Limb (tissue), 2 donors: ENCODE measurements at regions not wholly inside any gene's neighbourhood (a gene's known extent, or its start where the extent isn't known, plus 50 kb on each side); places are given as distances from the start of the nearest gene placed in this dataset.

Source experiments
- DNase-seq, 2 donors: peaks; one replicate each; pipeline ENCODE4 v3.0.0-alpha.2; 2016; ENCODE audit errors: extremely low spot score in 2 of 2

DNA sequence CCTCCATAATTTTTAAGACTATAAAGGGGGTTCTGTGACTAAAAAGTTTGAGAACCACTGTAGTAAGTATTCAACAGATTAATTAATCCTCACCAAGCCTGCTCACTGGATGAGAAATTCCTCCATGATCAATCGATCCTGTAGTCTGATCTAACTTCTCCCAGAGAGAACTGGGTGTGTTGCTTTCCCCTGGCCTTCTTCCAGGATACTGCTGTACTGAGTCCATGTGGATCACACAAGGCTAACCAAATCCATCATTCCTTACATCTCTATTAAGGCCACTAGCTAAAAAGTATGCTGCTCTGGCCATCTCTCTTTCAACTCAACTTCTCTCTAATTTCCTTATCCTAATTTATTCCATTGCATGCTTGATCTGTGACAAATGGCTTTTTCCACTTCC lies 280.2 kb upstream of the PCSK5 start:
- DNase-seq, result no peak

DNA sequence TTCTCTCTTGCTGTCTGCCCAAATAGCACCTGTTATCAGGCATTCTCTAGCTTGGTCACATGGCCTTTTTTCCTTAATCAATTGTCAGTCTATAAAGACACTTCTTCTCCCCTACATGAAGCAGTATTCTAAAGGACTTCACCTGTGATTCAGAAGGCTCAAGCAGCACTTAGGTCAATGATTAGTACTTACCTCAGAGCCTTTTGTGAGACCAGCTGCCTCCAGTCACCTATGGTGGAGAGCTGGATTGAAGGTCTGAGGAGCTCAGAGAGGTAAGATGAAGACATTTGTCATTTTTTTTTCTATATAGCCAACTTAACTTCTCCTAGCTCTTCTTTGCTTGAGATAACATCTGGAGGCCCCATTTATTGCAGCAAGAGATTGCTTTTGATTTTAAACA lies 278.3 kb upstream of the PCSK5 start:
- DNase-seq, result no peak

DNA sequence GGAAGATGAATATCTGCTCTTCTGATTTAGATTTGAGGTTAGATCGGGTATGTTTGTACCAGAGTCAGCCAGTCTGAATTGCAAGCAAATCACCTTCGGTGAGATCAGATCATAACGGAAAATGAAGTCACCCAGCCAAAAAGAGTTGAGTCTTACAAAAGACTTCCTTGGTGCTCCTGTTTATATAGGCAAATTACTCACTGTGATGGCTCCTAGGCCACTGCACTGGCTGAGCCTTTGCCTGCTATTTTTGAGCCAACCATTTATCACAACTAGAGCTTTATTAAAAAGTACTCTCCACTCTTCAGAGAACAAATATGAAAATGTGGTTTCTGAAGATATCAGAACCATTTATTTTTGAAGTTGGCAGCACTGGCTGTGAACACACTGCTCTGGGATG lies 277.7 kb upstream of the PCSK5 start:
- no peak for DNase-seq

DNA sequence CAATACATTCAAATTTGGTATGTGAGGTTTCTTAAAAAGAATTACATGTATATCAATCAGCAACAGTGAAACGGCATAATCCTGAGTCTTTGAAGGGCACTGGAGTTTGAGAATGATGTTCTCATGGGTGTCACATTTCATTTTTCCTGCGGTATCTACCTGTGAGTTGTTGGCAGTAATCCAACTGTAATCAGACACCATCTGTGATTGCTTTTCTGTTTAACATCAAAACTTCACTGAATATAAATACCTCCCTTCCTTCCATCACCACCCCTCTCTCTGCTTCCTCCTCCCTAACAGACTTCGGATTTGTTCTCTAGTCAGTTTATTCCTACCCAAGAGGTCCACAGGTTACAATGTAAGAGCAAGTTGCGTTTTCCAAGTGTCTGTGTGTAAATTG lies 275.2 kb upstream of the PCSK5 start:
- DNase-seq, result no peak

DNA sequence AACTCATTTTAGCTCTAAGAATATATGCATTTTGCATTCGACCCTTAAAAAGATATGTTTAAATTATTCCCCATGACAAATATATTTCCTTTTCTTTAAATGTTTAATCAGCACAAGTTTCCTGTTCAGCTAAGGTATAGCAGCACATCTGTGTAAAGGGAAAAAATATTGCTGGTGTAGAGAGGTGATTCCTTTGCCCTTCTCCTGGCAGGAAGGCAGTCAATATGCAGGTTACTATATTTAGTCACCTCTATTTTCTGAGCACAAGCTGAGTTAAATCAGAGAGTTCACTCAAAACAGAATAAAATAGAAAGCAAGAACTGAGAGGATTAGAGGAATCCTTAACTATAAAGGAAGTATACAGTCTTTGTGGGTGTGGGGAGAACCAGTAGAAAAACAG lies 274.4 kb upstream of the PCSK5 start:
- DNase-seq, result no peak

DNA sequence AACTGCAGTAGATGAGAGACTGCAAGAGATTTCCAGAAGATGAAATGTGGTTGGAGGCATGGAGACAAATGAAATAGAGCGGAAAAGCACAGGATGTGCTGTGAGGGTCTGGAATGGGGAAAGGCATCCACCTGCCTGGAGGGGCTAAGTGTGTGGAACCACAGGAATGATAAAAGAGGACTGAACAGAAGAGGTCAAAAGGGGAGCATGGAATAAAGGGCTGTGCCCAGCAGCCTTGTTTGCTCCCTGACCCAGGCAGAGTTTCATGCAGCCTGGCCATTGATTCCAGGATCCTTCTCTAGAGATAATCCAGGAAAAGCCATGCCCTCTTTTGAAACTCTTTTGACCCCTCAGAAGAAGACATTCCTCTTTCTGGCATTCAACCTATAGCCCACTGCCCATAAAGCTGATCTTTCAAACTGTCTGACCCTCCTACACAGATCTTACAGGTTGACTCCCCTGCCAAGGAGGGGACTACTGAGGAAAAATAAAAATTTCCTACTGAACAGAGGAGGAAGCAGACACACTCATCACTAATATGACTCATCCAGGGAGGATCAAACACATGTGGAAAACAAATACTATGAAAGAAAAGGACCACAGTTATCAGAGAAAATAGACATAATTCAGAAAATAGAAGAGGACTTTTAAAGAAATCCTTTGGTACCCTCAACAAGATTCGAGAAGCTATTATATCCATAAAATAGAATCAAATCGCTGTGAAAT lies 273.5 kb upstream of the PCSK5 start:
- DNase-seq, result no peak

DNA sequence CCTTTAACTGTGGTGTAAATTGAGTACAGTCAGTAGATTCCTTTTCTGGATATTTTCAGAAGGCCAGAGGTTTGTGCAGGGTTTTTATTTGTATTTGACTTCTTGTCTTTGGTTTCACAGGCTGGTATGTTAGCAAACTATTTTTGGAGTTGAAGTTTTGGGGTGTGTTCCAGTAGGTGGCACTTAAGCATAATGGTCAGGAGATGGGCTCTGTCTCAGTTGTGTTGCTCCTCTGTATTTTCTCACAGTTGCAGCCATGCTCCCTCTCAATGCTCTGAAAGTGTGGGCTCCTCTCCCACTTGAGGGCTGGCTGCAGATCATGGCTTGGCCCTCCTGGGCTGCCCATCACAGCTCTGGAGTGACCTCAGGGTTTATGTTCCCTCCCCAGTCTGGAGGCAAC lies 267.0 kb upstream of the PCSK5 start:
- DNase-seq, result no peak

DNA sequence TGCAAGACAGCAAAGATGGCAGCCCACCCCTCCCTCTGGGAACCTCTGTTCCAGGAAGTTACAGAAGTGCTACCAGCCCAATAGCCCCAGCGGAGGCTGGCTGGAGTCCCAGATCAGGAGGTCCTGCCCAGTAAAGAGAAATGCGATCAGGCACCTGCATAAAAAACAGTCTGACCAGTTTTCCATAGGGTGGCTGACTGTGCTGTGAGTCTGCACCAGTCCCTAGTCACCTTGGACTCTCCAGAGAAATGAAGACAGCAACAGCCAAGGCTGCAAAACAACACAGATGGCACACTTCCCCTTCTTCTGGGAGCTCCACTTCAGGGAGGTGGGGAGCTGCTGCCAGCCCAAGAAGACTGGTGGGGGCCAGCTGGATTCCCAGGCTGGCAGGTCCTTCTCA lies 265.5 kb upstream of the PCSK5 start:
- no peak for DNase-seq

DNA sequence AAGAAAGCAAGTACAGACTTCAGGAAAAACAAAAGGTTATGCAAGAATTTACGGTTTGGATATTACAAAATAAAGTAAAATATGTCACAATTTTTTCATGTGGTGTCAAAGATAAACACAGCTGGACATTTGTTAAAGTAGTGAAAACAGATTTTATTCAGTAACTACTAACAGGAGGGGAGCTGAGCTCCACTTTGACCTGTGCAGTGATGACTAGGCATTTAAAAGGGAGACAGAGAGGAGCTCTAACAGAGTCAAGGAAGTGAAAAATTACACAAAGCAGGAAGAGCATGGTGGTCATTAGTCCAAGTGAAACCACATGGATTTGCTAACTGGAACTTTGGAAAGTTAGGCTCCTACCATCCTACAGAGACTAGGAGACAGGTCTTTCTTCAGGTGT lies 263.6 kb upstream of the PCSK5 start:
- no peak for DNase-seq

DNA sequence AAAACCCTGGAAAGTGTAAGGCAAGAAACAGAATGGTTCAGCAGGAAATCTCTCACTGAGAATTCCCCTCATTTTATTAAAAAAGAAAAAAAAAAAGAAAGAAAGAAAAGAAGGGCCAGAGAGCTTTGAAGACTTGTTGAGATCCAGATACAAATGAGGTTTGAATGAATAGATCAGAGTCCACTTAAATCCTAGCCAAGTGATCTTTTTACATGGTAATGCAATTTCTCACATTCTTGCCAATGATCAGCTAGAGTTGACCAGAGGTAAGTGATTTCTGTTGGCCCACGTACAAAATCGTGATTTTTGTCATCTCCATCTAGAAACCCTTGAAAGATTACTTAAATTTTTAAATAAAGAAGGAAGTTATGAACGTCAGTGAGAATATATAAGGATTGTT lies 261.5 kb upstream of the PCSK5 start:
- no peak for DNase-seq

DNA sequence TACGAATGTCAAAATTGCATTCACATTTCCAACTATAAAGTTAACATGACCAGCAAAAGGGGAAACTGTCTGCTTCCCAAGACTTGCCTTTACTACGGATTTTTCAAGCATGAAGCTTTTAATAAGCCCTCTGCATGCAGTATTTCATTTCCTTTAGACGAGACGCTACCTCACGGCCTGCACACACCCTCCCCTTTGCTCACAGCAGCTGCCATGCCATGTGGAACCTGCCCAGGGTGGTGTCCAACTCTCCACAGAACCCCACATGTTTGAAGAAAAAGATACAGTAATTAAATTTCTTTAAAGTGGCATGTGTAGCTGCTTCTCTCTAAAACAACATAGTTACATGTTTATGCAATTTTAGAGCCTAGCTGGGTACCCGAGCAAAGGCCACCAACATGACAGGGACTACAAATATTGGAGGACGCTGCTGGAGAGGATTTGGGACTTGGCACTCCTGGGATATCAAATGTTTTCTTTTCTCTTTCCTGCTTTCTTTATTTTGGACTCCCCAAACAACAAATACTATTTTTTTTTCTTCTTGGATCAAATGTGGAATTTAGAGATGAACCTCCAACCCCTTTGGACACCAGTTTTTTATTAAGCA lies 256.9 kb upstream of the PCSK5 start:
- DNase-seq, result no peak

DNA sequence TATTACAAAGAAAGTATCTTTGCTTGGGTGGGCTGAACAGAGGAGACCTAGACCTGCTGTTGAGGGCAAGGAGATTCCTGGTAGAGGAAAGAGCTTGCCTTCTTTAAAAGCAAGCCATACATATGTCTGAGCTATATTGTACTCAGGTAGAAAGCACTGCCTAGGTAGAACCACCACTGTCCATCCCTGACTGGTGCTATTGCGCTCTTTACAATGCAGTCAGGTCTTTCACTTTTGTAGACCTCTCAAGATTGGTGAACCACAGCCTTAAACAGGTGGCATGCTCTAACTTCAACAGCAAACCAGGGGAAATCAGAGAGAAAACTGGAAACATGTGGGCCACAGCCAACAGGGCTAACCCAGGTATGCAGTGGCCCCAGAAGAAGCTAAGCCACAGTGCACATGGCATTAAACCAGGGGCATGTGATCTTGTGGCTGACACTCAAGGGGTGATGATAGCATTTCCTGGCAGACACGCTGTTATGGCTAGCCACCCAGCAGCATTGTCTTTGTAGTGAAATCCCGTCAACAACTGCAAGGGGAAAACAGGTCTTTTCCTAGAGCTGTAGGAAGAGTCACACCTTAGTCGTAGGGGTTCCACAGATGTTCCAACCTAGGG lies 253.9 kb upstream of the PCSK5 start:
- no peak for DNase-seq

DNA sequence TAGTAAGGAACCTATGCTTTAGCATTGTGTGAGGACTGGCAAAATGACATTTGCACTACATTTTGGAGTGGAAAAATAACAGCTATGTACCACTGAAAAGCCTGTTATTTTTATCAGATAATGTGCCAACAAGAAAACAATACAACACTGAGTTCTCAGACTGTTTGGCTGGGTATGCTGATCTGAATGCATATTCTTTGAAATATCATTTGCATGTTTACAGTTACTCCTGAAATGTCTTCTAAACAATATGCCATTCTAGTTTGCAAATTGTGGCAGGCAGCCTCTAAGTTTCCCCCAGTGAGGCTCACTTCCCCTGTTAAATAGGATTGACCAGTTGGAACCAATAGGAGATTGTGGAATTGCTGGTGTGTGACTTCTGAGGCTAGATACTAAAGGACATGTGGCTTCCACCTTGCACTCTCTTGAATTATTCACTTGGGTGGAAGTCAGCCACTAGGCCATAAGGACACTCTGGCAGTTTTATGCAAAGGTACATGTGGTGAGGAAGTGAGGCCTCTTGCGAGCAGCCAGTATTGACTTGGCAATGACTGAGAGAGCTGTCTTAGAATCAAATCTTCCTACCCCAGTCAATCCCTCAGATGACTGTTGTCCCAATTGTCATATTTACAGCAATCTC lies 250.4 kb upstream of the PCSK5 start:
- DNase-seq, result no peak

DNA sequence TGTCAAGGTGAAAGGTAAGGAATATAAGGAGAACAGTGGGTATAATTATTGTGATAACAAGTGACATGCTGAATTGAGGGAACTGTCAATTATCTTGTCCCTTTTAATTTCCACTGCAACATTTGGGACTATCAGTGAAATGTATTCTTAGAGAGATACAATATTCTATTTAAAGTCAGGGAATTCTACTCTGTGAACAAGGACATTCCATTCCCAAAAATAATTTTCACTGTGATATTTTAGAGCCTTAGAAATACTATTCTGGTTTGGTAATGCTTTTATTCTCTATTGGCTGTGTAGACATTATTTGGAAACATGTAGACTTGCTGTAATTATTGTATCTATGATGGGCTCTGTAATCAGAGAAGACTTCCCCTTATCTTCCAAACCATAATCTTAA lies 248.0 kb upstream of the PCSK5 start:
- DNase-seq, result no peak

DNA sequence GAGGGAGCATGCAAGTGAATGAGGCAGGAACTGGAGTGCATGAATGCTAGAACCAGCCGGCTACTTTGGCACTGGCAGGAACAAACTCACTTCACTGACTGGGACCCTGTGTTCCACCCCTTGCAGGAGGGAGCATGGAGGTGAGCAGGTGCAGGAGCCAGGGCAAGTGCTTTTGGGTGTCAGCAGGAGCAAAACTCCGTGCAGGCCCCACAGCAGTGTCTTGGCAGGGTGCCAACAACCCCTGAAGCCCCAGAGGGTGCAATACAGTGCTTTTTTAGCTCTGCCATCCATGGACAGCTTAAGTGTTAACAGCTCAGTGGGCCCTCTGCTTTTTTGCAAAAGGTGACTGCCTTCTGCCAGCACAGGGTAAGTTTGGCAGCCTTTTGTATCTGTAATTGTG lies 245.8 kb upstream of the PCSK5 start:
- no peak for DNase-seq

DNA sequence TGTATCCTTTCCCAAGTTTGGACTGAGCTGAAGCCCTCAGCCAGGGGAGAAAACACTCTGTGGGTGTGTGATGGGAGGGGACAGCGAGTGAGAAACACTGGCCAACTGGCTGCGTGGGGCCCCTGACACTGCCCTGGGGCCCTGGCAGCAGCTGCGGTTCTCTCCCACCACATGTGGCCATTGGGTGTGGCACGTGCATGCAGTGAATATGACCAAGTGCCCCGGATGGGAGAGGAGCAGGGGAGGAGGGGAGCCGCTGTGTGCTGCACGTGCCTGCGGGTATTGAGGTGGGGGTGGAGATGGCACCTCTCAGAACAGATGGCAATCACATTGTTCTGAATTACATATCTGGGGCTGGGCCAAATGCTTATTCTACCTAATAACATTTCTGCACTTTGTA lies 242.4 kb upstream of the PCSK5 start:
- no peak for DNase-seq

DNA sequence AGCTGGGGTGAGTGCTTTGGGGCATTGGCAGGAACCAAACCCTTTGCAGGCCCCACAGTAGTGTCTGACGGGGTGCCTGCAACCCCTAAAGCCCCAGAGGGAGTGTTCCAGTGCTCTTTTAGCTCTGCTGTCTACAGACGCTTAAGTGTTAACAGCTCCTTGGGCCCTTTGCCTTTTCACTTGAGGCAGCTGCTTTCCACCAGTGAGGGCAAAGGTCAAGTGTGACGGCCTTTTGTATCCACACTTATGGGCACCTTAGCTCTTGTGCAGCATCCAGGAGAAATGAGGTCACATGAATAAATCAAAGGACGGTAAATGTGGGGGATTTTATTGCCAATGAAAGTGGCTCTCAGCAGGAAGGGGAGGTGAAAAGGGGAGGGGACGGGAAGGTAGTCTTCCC lies 241.4 kb upstream of the PCSK5 start:
- no peak for DNase-seq

DNA sequence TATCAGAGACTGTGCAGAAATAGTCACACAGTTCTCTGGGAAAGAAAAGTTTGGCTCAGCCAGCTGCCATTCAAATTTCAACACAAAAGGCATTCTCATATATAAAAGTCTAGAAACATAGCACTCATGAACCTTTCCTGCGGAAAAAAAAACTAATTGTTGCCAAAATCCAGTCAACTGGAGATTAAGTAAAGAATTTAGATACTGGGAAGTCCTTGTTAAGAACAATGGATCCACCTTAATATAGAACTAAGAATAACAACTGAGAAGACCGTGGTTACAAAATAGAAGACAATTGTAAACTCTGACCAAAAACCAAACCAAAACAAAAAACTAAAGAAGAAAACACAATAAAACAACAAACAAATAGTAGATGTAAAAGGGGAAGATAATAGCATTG lies 238.8 kb upstream of the PCSK5 start:
- DNase-seq, result no peak

DNA sequence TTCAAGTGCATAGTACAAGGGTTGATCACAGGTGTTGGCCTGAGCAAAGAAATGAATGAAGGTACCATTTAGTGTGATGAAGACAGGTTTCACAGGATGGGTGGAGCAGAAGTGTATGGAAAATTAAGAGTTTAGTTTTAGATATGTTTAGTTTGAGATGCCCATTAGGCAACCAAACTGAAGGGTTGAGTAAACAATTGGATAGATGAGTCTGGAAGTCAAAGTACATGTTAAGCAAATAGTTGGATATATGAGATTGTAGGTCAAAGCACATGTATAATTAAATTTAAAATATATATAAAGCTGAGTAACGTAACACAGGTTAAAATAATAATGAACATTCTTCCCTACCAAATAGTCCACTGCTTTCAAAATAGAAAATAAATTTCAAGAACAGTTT lies 237.1 kb upstream of the PCSK5 start:
- no peak for DNase-seq

DNA sequence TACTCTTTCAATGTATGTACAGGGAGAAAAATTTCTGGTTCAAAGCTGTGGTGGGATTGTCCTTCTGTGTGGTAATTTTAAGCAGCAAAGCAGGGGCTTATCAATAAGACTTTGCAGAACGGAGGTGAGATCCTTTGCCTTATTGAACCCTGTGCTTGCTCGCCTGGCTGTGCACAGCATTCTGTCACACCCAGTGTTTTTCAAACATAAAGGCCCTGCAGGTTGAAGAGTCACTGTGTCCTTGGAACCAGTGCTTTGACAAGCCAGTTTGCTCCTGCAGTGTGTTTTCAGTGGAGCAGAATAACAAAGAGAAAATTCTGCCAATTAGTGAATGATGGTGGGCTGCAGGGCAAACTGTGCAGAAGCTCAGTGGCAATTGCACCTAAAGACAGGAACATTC lies 236.7 kb upstream of the PCSK5 start:
- DNase-seq, result no peak

DNA sequence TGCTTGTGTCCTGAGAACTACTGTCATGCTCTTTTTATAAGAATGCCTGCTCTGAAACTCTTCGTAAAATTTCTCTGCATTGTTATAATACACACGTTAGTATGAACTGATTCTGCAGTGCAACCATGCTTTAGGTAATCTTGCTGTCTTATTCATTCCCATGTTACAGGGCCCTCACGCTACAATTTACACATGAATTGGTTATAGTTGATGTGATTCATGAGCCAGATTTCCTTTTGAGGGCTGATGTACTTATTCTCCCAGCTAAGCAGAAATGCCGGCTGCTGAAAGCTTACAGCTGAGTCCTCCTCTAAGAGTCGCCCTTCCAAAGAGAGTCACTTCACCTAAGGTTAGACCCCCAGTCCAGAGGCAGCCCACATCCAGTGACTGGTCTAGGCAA lies 233.5 kb upstream of the PCSK5 start:
- DNase-seq, result no peak

DNA sequence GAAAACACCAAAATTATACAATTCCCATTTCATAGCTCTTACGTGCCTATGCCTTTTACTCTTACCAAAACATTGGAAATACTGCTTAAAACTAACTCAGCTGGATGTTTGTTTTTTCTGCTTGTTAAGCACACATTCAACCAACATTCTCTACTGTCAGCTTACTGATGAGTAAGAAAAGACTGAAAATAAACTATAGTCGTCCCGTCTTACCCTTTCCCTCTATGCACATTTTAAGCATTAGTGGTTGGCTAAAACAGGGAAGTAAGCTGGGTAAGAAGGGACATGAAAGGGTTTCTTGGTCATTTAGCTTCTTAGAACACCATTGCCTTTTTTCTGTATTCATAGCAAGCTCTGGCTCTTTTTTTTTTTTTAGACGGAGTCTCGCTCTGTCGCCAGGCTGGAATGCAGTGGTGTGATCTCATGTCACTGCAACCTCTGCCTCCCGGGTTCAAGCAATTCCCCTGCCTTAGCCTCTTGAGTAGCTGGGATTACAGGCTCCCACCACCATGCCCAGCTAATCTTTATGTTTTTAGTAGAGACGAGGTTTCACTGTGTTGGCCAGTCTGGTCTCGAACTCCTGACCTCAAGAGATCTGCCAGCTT lies 232.1 kb upstream of the PCSK5 start:
- no peak for DNase-seq
